Astrocyte (in vitro differentiated cells and primary cell): ENCODE measurements at regions not wholly inside any gene's neighbourhood (a gene's known extent, or its start where the extent isn't known, plus 50 kb on each side); places are given as distances from the start of the nearest gene placed in this dataset.
"Not testable (repeated sequence)": the region's sequence is repeated elsewhere in the genome, so short reads cannot be mapped to it uniquely, and the experiment has no call there.

Experiments
- DNase-seq: peaks from one replicate; pipeline ENCODE4 v3.0.0-alpha.2; 2010; ENCODE audit warnings: low read depth
- FAIRE-seq: peaks from 2 replicates; lab custom pipeline; 2011; peaks lifted over from hg19 to GRCh38; lab: Jason Lieb, UNC
- H2AFZ ChIP-seq: 2 replicates; pipeline ENCODE4 v1.6.0; 2012; ENCODE audit warnings: low read depth, low read length, inconsistent platforms
- H3K27ac ChIP-seq: 2 replicates; pipeline ENCODE4 v1.5.1; 2011; ENCODE audit warnings: low read depth, low read length, inconsistent platforms
- H3K27me3 ChIP-seq: 2 replicates; pipeline ENCODE4 v1.6.0; 2011; ENCODE audit warnings: low read length, inconsistent platforms; ENCODE audit not compliant: insufficient read depth
- H3K36me3 ChIP-seq: 2 replicates; pipeline ENCODE4 v1.5.1; 2011; ENCODE audit warnings: low read length, inconsistent platforms; ENCODE audit not compliant: insufficient read depth
- H3K4me1 ChIP-seq: 2 replicates; pipeline ENCODE4 v1.5.1; 2011; ENCODE audit warnings: low read length, inconsistent platforms; ENCODE audit not compliant: insufficient read depth
- H3K4me2 ChIP-seq: 2 replicates; pipeline ENCODE4 v1.6.0; 2012; ENCODE audit warnings: low read length, inconsistent platforms
- H3K4me3 ChIP-seq: 2 replicates; pipeline ENCODE4 v1.5.1; 2011; ENCODE audit warnings: low read depth, mild to moderate bottlenecking, low read length, inconsistent platforms; ENCODE audit not compliant: insufficient read depth
- H3K79me2 ChIP-seq: 2 replicates; pipeline ENCODE4 v1.6.0; 2012; ENCODE audit warnings: mild to moderate bottlenecking, low read length, inconsistent platforms; ENCODE audit not compliant: insufficient read depth
- H3K9ac ChIP-seq: 2 replicates; pipeline ENCODE4 v1.6.0; 2012; ENCODE audit warnings: mild to moderate bottlenecking, low read length, inconsistent platforms
- H3K9me3 ChIP-seq: 2 replicates; pipeline ENCODE4 v1.5.1; 2012; ENCODE audit warnings: low read depth, mild to moderate bottlenecking, low read length, inconsistent platforms; ENCODE audit not compliant: insufficient read depth
- H4K20me1 ChIP-seq: 2 replicates; pipeline ENCODE4 v1.6.0; 2012; ENCODE audit warnings: low read length, inconsistent platforms; ENCODE audit not compliant: insufficient read depth
- H3K27ac Mint-ChIP-seq: one replicate; pipeline ENCODE4 v1.8.0; 2021; ENCODE audit warnings: mild to moderate bottlenecking, mixed read lengths; ENCODE audit not compliant: unreplicated experiment
- H3K27me3 Mint-ChIP-seq: one replicate; pipeline ENCODE4 v1.8.0; 2021; ENCODE audit warnings: low read depth, mixed read lengths; ENCODE audit not compliant: unreplicated experiment
- H3K36me3 Mint-ChIP-seq: one replicate; pipeline ENCODE4 v1.8.0; 2021; ENCODE audit warnings: low read depth, mixed read lengths; ENCODE audit not compliant: unreplicated experiment
- H3K4me1 Mint-ChIP-seq: one replicate; pipeline ENCODE4 v1.8.0; 2021; ENCODE audit warnings: low read depth, mixed read lengths; ENCODE audit not compliant: unreplicated experiment
- H3K4me3 Mint-ChIP-seq: one replicate; pipeline ENCODE4 v1.8.0; 2021; ENCODE audit warnings: mild to moderate bottlenecking, moderate library complexity, mixed read lengths; ENCODE audit not compliant: unreplicated experiment
- H3K9me3 Mint-ChIP-seq: one replicate; pipeline ENCODE4 v1.8.0; 2021; ENCODE audit warnings: mild to moderate bottlenecking, mixed read lengths; ENCODE audit not compliant: unreplicated experiment
- EZH2 ChIP-seq: IDR thresholded peaks from 2 replicates; pipeline ENCODE4 v1.6.1; 2012; ENCODE audit warnings: mild to moderate bottlenecking, low read length, inconsistent platforms; ENCODE audit not compliant: insufficient read depth
- TF ChIP-seq, protein P1 (sequence below): IDR thresholded peaks from 2 replicates; pipeline ENCODE4 v1.5.1; 2011; ENCODE audit warnings: low read depth, mild to moderate bottlenecking, inconsistent platforms, low read length, moderate library complexity; ENCODE audit not compliant: insufficient read depth

DNA sequence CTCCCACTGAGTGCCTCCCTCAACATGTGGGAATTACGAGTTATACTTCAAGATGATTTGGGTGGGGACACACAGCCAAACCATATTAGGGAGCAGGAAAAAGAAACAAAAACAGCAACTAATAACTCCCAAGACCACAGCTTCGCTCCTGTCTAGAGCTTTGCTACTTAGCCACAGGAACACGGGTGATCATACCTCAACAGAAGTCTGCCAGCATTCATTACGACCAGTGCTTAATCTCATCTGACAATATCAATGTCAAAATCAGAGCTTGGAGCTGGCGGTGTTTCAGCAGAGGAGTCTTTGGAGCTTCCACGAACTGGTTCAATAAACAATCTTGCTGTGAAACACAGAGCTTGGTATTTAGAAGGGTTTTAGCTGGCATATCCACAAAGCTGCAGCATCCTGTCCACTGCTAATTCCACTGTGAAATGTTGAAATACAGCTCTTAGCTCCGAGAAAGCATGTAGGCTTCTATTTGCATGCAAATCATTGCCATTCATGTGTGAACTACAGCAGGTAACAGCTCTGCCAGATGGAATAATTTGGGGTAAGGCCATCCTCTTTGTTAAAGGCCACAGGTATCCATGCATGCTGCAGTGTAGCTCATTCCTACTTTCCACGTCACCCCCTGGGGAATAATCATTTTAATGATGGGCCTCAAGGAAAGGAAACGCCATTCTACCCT is 128.4 kb upstream of the GOT2 start:
- Mint-ChIP-seq H3K27me3 (no peaks in the 10 kb centered on the region), H3K4me3 (no peak overlapping the region)
- H3K27ac ChIP-seq: no peak overlapping the region

DNA sequence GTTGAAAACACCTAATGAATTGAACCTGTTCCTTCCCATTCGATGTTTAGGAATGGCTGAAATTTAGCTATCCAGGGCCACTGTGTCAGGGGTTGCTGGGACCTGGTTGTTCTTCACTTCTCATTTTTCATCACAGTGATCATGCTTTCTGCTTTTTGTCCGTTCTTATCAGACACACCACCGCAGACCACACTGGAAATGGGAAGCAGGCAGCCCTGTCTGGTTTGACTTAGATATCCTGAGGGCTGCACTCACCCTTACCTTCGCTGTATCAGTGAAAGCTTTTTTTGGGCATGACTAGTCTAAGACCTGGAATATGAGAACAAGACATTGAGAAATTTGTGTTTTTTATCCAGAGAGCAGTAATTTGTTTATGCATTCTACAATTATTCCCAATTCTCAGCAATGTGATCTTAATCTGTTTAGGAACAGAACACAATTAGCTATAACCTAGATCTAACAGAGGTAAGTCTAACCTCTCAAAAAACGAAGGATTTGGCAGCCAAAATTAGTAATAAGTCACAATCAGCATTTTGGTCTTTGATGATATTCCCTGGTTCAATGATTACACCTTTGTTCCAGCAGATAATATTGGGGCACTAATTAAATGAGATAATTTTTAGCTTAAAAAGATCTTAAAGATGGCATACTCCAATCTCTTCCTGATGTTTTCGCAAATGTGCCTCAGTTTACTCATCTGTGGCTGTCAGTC is 126.0 kb upstream of the GOT2 start:
- Histone ChIP-seq H3K27ac (no peak overlapping the region), H3K9ac (no peak overlapping the region), H3K27me3 (no peaks in the 10 kb centered on the region), H2AFZ (no peak overlapping the region), H3K79me2 (no peaks in the 10 kb centered on the region), H3K4me3 (no peak overlapping the region), H3K4me1 (no peaks in the 10 kb centered on the region), H3K36me3 (no peaks in the 10 kb centered on the region), H3K9me3 (no peaks in the 10 kb centered on the region), H4K20me1 (no peaks in the 10 kb centered on the region), H3K4me2 (no peak overlapping the region)
- TF ChIP-seq, protein P1, sequence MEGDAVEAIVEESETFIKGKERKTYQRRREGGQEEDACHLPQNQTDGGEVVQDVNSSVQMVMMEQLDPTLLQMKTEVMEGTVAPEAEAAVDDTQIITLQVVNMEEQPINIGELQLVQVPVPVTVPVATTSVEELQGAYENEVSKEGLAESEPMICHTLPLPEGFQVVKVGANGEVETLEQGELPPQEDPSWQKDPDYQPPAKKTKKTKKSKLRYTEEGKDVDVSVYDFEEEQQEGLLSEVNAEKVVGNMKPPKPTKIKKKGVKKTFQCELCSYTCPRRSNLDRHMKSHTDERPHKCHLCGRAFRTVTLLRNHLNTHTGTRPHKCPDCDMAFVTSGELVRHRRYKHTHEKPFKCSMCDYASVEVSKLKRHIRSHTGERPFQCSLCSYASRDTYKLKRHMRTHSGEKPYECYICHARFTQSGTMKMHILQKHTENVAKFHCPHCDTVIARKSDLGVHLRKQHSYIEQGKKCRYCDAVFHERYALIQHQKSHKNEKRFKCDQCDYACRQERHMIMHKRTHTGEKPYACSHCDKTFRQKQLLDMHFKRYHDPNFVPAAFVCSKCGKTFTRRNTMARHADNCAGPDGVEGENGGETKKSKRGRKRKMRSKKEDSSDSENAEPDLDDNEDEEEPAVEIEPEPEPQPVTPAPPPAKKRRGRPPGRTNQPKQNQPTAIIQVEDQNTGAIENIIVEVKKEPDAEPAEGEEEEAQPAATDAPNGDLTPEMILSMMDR: no peak
- TF ChIP-seq EZH2: no peak
- Mint-ChIP-seq H3K4me3 (no peak overlapping the region), H3K9me3 (peaks cover 3% of the 10 kb centered on the region), H3K36me3 (no peaks in the 10 kb centered on the region), H3K27me3 (no peaks in the 10 kb centered on the region), H3K27ac (no peak overlapping the region), H3K4me1 (no peaks in the 10 kb centered on the region)
- FAIRE-seq (no peak), DNase-seq (no peak)

More for the DNA sequence above, 128.4 kb upstream of the GOT2 start:
- Histone ChIP-seq H3K4me3 (no peak overlapping the region), H3K4me1 (no peaks in the 10 kb centered on the region), H3K9ac (no peak overlapping the region), H3K27me3 (no peaks in the 10 kb centered on the region), H3K36me3 (no peaks in the 10 kb centered on the region), H4K20me1 (no peaks in the 10 kb centered on the region), H3K4me2 (no peak overlapping the region), H3K9me3 (no peaks in the 10 kb centered on the region), H2AFZ (no peak overlapping the region), H3K79me2 (no peaks in the 10 kb centered on the region)
- H3K9me3 Mint-ChIP-seq: peaks cover 3% of the 10 kb centered on the region
- H3K27ac Mint-ChIP-seq: no peak overlapping the region
- no peak for TF ChIP-seq EZH2
- TF ChIP-seq, protein P1: no peak
- no peaks in the 10 kb centered on the region for H3K36me3 Mint-ChIP-seq
- no peaks in the 10 kb centered on the region for H3K4me1 Mint-ChIP-seq
- no peak for DNase-seq
- FAIRE-seq: no peak

DNA sequence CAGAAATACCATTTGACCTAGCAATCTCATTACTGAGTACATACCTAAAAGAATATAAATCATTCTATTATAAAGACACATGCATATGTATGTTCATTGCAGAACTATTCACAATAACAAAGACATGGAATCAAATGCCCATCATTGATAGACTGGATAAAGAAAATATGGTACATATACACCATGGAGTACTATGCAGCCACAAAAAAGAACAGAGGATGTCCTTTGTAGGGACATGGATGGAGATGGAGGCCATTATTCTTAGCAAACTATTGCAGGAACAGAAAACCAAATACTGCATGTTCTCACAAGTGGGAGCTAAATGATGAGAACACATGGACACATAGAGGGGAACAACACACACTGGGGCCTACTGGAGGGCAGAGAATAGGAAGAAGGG is 124.5 kb upstream of the GOT2 start:
- H3K4me1 Mint-ChIP-seq, FAIRE-seq, H4K20me1 ChIP-seq, H3K27ac Mint-ChIP-seq, H3K27me3 ChIP-seq, H3K36me3 ChIP-seq, H3K79me2 ChIP-seq, H3K27me3 Mint-ChIP-seq, H3K9me3 ChIP-seq, H3K4me3 Mint-ChIP-seq, H3K4me1 ChIP-seq, H3K9ac ChIP-seq, H3K9me3 Mint-ChIP-seq, H3K4me3 ChIP-seq, H3K4me2 ChIP-seq, H3K27ac ChIP-seq, DNase-seq, H3K36me3 Mint-ChIP-seq, H2AFZ ChIP-seq: not testable (repeated sequence)
